ENCODE measurements at regions not wholly inside any gene's neighbourhood (a gene's known extent, or its start where the extent isn't known, plus 50 kb on each side); places are given as distances from the start of the nearest gene placed in this dataset.

DNA sequence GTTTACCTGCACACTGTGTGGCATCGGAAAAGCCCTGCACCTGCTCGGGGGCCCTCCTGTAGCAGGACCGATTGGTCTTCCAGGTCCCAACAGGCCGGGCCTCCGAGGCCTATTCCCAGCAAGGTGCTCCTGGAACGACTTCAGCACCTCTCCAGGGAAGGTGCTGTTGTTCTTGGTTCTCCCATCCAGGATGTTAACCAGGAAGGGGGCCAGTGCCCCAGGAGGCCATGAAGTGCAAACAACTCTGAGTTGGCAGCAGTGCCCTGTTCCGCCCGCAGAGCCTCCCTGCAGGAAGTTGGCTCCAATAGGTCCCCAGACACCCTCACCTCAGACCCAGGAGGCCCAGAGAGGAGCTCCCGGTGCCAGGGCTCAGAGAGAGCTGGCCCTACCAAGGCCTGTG lies 64.0 kb upstream of the DUSP5 start:
- H3K4me2 ChIP-seq (ENCODE audit: insufficient read depth, low read length) = no peak overlapping the region

More for the DNA sequence above, 64.0 kb upstream of the DUSP5 start:
- no peaks in the 10 kb centered on the region for H3K27me3 ChIP-seq (ENCODE audit: control insufficient read depth in 2 of 2, insufficient read depth in 2 of 2, low read length in 2 of 2)
- ChIA-PET POLR2A (interaction anchor here (0.8 kb wide), 1 partner anchor 535 kb away, joined by 3 read pairs; no protein-coding TSS in a partner anchor), CTCF (ENCODE audit: low intra/inter-chr PET ratio) (no interaction called here)
- no peak overlapping the region for H2AFZ ChIP-seq (ENCODE audit: low read depth, low read length)
- BruUV-seq (replicated peaks) = no TSS peak
- H3K4me1 ChIP-seq (replicated peaks in 1 of 2; ENCODE audit: control insufficient read depth in 2 of 2, insufficient read depth in 2 of 2, low read length in 2 of 2) = peaks cover 3 to 6% of the 10 kb centered on the region in 2 experiments; a peak in 2 of 5 replicates
- H3K27ac ChIP-seq (ENCODE audit: extremely low read depth, low read depth, low read length) = no peak overlapping the region
- no peaks in the 10 kb centered on the region for H3K9me1 ChIP-seq (ENCODE audit: control insufficient read depth, insufficient read depth, low read length)
- TF ChIP-seq STAT5B (CRISPR knock-in tag; IDR thresholded peaks at IDR 0.05) (no peak), CBX2 (IDR thresholded peaks at IDR 0.05; ENCODE audit: insufficient read depth, low read length, poor library complexity, severe bottlenecking) (no peak), ELF4 (CRISPR knock-in tag; IDR thresholded peaks at IDR 0.05) (no peak), TFAM (CRISPR knock-in tag; conservative IDR thresholded peaks at IDR 0.05) (no peak), NCOR1 (IDR thresholded peaks at IDR 0.05) (no peak), MEF2A (IDR thresholded peaks at IDR 0.05; ENCODE audit: control insufficient read depth, low read depth, low read length) (no peak), MYNN (IDR thresholded peaks at IDR 0.05) (no peak), MYNN (CRISPR knock-in tag; IDR thresholded peaks at IDR 0.05) (no peak)
- TF ChIP-seq, protein P1, sequence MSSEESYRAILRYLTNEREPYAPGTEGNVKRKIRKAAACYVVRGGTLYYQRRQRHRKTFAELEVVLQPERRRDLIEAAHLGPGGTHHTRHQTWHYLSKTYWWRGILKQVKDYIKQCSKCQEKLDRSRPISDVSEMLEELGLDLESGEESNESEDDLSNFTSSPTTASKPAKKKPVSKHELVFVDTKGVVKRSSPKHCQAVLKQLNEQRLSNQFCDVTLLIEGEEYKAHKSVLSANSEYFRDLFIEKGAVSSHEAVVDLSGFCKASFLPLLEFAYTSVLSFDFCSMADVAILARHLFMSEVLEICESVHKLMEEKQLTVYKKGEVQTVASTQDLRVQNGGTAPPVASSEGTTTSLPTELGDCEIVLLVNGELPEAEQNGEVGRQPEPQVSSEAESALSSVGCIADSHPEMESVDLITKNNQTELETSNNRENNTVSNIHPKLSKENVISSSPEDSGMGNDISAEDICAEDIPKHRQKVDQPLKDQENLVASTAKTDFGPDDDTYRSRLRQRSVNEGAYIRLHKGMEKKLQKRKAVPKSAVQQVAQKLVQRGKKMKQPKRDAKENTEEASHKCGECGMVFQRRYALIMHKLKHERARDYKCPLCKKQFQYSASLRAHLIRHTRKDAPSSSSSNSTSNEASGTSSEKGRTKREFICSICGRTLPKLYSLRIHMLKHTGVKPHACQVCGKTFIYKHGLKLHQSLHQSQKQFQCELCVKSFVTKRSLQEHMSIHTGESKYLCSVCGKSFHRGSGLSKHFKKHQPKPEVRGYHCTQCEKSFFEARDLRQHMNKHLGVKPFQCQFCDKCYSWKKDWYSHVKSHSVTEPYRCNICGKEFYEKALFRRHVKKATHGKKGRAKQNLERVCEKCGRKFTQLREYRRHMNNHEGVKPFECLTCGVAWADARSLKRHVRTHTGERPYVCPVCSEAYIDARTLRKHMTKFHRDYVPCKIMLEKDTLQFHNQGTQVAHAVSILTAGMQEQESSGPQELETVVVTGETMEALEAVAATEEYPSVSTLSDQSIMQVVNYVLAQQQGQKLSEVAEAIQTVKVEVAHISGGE (CRISPR knock-in tag; IDR thresholded peaks at IDR 0.05) = no peak
- TF ChIP-seq, protein P2, sequence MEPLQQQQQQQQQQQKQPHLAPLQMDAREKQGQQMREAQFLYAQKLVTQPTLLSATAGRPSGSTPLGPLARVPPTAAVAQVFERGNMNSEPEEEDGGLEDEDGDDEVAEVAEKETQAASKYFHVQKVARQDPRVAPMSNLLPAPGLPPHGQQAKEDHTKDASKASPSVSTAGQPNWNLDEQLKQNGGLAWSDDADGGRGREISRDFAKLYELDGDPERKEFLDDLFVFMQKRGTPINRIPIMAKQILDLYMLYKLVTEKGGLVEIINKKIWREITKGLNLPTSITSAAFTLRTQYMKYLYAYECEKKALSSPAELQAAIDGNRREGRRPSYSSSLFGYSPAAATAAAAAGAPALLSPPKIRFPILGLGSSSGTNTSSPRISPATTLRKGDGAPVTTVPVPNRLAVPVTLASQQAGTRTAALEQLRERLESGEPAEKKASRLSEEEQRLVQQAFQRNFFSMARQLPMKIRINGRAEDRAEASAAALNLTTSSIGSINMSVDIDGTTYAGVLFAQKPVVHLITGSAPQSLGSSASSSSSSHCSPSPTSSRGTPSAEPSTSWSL (CRISPR knock-in tag; IDR thresholded peaks at IDR 0.05; ENCODE audit: borderline replicate concordance) = no peak
- TF ChIP-seq, protein P3, sequence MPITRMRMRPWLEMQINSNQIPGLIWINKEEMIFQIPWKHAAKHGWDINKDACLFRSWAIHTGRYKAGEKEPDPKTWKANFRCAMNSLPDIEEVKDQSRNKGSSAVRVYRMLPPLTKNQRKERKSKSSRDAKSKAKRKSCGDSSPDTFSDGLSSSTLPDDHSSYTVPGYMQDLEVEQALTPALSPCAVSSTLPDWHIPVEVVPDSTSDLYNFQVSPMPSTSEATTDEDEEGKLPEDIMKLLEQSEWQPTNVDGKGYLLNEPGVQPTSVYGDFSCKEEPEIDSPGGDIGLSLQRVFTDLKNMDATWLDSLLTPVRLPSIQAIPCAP (CRISPR knock-in tag; IDR thresholded peaks at IDR 0.05; ENCODE audit: borderline replicate concordance) = no peak
- WGBS (ENCODE audit: insufficient coverage, low coverage, missing lambda C conversion rate) = 40% methylated on average over 5 of the region's 9 CpGs
- no peak for DNase-seq (ENCODE audit: extremely low read depth in 1 of 4, low spot score in 3 of 4)
- H3K9me3 ChIP-seq (replicated peaks; ENCODE audit: control insufficient read depth, insufficient read depth, low read depth, low read length) = no peaks in the 10 kb centered on the region
- H3K36me3 ChIP-seq (ENCODE audit: control insufficient read depth, insufficient read depth, low read length) = no peaks in the 10 kb centered on the region
- ATAC-seq = no peak
- no peak overlapping the region for H3K4me3 ChIP-seq
- in situ Hi-C loops (cut with MboI) = no loop called here
- H4K20me1 ChIP-seq (replicated peaks; ENCODE audit: control insufficient read depth, insufficient read depth, low read length) = no peaks in the 10 kb centered on the region
- no peaks in the 10 kb centered on the region for H3K79me2 ChIP-seq (ENCODE audit: control insufficient read depth, insufficient read depth, low read length)
- intact Hi-C loops (cut with micrococcal nuclease) = no loop called here
- no peak for FAIRE-seq
- H3K9ac ChIP-seq (ENCODE audit: insufficient read depth in 1 of 2, low read depth in 2 of 2, low read length in 2 of 2) = no peak overlapping the region

All from K562 (cell line).